K562 (cell line): ENCODE measurements at regions not wholly inside any gene's neighbourhood (a gene's known extent, or its start where the extent isn't known, plus 50 kb on each side); places are given as distances from the start of the nearest gene placed in this dataset.

ENCODE experiments used
- CEBPB ChIP-seq: fragments of 450-650 bp; IDR thresholded peaks from 2 replicates; pipeline ENCODE4 v1.6.1; 2016; ENCODE audit warnings: missing genetic modification characterization, missing compliant biosample characterization
- CREB3 ChIP-seq: fragments of 450-650 bp; conservative IDR thresholded peaks from 2 replicates; pipeline ENCODE4 v1.6.1; 2016; ENCODE audit warnings: missing genetic modification characterization, low read depth, mild to moderate bottlenecking, missing compliant biosample characterization, moderate library complexity
- EGR1 ChIP-seq: fragments of 450-650 bp; conservative IDR thresholded peaks from 2 replicates; pipeline ENCODE4 v1.6.1; 2017; ENCODE audit warnings: mild to moderate bottlenecking
- KAT7 ChIP-seq: sonication (generic); formaldehyde crosslinking; IDR thresholded peaks from 2 replicates; pipeline ENCODE4 v1.8.0; 2022; ENCODE audit warnings: missing genetic modification reagents, mild to moderate bottlenecking, borderline replicate concordance
- NFE2L1 ChIP-seq: fragments of 450-650 bp; IDR thresholded peaks from 2 replicates; pipeline ENCODE4 v1.6.1; 2016; ENCODE audit warnings: missing genetic modification characterization, low read depth, mild to moderate bottlenecking, missing compliant biosample characterization, moderate library complexity, borderline replicate concordance
- SPI1 ChIP-seq: IDR thresholded peaks from 2 replicates; pipeline ENCODE4 v1.6.1; 2011; ENCODE audit warnings: low read depth, low read length, control low read depth, borderline replicate concordance
- TFAM ChIP-seq: fragments of 250-450 bp; sonication (Bioruptor Pico); conservative IDR thresholded peaks from 2 replicates; pipeline ENCODE4 v1.5.0; 2021; ENCODE audit warnings: mild to moderate bottlenecking, moderate library complexity
- TSC22D4 ChIP-seq: fragments of 450-650 bp; IDR thresholded peaks from 2 replicates; pipeline ENCODE4 v1.6.1; 2016; ENCODE audit warnings: missing genetic modification characterization, missing biosample characterization, control low read depth
- U2AF1 ChIP-seq: fragments of 200-400 bp; formaldehyde crosslinking; optimal IDR thresholded peaks from 2 replicates; pipeline ENCODE3; 2017; ENCODE audit warnings: mild to moderate bottlenecking, low read depth, low read length, moderate library complexity
- ZBTB1 ChIP-seq: sonication (generic); formaldehyde crosslinking; IDR thresholded peaks from 2 replicates; pipeline ENCODE4 v1.8.1; 2023; ENCODE audit warnings: missing genetic modification reagents, low read depth, mild to moderate bottlenecking, borderline replicate concordance
- ZZZ3 ChIP-seq: fragments of 450-650 bp; IDR thresholded peaks from 2 replicates; pipeline ENCODE4 v1.6.1; 2016; ENCODE audit warnings: antibody characterized with exemption, mild to moderate bottlenecking, moderate library complexity
- TF ChIP-seq, protein P1 (sequence below): sonication (generic); formaldehyde crosslinking; IDR thresholded peaks from 2 replicates; pipeline ENCODE4 v1.8.0; 2022; ENCODE audit warnings: mild to moderate bottlenecking, low read depth, missing genetic modification reagents
- TF ChIP-seq, protein P2 (sequence below), 3 experiments: IDR thresholded peaks in 2 of 3; conservative IDR thresholded peaks in 1 of 3; 2 replicates each; pipeline ENCODE4 v1.5.1; 2011 to 2012; ENCODE audit warnings: low read length in 3 of 3, mild to moderate bottlenecking in 3 of 3, control low read depth in 2 of 3, improper control_type of control experiment in 1 of 3, inconsistent platforms in 1 of 3, low read depth in 1 of 3, mixed read lengths in 1 of 3, moderate library complexity in 1 of 3; ENCODE audit not compliant: insufficient read depth in 2 of 3
- TF ChIP-seq, protein P3 (sequence below): fragments of 250-450 bp; sonication (Bioruptor Pico); IDR thresholded peaks from 2 replicates; pipeline ENCODE4 v1.8.0; 2022; ENCODE audit warnings: inconsistent platforms

GRCh38 chr3:99118381-99118780, 216.9 kb upstream of the DCBLD2 start:
- TF ChIP-seq, protein P1, sequence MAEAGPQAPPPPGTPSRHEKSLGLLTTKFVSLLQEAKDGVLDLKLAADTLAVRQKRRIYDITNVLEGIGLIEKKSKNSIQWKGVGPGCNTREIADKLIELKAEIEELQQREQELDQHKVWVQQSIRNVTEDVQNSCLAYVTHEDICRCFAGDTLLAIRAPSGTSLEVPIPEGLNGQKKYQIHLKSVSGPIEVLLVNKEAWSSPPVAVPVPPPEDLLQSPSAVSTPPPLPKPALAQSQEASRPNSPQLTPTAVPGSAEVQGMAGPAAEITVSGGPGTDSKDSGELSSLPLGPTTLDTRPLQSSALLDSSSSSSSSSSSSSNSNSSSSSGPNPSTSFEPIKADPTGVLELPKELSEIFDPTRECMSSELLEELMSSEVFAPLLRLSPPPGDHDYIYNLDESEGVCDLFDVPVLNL (CRISPR knock-in tag), result no peak
- TF ChIP-seq ZBTB1 (CRISPR knock-in tag) (no peak), ZZZ3 (no peak), EGR1 (no peak), CEBPB (no peak), NFE2L1 (tag) (no peak), U2AF1 (no peak), TSC22D4 (tag) (no peak), KAT7 (CRISPR knock-in tag) (no peak), CREB3 (no peak), SPI1 (no peak), TFAM (no peak)
- TF ChIP-seq, protein P2, sequence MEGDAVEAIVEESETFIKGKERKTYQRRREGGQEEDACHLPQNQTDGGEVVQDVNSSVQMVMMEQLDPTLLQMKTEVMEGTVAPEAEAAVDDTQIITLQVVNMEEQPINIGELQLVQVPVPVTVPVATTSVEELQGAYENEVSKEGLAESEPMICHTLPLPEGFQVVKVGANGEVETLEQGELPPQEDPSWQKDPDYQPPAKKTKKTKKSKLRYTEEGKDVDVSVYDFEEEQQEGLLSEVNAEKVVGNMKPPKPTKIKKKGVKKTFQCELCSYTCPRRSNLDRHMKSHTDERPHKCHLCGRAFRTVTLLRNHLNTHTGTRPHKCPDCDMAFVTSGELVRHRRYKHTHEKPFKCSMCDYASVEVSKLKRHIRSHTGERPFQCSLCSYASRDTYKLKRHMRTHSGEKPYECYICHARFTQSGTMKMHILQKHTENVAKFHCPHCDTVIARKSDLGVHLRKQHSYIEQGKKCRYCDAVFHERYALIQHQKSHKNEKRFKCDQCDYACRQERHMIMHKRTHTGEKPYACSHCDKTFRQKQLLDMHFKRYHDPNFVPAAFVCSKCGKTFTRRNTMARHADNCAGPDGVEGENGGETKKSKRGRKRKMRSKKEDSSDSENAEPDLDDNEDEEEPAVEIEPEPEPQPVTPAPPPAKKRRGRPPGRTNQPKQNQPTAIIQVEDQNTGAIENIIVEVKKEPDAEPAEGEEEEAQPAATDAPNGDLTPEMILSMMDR (IDR thresholded peaks at IDR 0.05 in 2 of 3, conservative IDR thresholded peaks at IDR 0.05 in 1 of 3; ENCODE audit: insufficient read depth in 2 of 3, low read depth in 1 of 3, low read length in 3 of 3), result no peak
- TF ChIP-seq, protein P3, sequence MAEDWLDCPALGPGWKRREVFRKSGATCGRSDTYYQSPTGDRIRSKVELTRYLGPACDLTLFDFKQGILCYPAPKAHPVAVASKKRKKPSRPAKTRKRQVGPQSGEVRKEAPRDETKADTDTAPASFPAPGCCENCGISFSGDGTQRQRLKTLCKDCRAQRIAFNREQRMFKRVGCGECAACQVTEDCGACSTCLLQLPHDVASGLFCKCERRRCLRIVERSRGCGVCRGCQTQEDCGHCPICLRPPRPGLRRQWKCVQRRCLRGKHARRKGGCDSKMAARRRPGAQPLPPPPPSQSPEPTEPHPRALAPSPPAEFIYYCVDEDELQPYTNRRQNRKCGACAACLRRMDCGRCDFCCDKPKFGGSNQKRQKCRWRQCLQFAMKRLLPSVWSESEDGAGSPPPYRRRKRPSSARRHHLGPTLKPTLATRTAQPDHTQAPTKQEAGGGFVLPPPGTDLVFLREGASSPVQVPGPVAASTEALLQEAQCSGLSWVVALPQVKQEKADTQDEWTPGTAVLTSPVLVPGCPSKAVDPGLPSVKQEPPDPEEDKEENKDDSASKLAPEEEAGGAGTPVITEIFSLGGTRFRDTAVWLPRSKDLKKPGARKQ (CRISPR knock-in tag), result no peak
